Activated CD4-positive, alpha-beta T cell treated with anti-CD3 and anti-CD28 coated beads, Interleukin-2, Interleukin-4, amounts not matched to agents 100 ng/mL and 50 ng/mL, durations not matched to agents 16 hours and 8 hours (primary cell): ENCODE measurements at regions not wholly inside any gene's neighbourhood (a gene's known extent, or its start where the extent isn't known, plus 50 kb on each side); places are given as distances from the start of the nearest gene placed in this dataset.

ENCODE experiments used
- DNase-seq: peaks from one replicate; pipeline ENCODE4 v3.0.0-alpha.2; 2020; ENCODE audit warnings: low spot score

GRCh38 chr3:187973977-187974870, 179.7 kb upstream of the LPP start:
- DNase-seq = peak; percentile 60

GRCh38 chr3:187974871-187975271, 179.1 kb upstream of the LPP start:
- peak; percentile 80 for DNase-seq

- DNase-seq = peak; percentile 38
These were observed 178.2 kb upstream of the LPP start for GRCh38 chr3:187975561-187976364.

GRCh38 chr3:187976365-187976900, 177.5 kb upstream of the LPP start:
- peak; percentile 42 for DNase-seq

GRCh38 chr3:187977659-187978058, 176.3 kb upstream of the LPP start:
- no peak for DNase-seq

- DNase-seq = no peak
These were observed 175.4 kb upstream of the LPP start for GRCh38 chr3:187978433-187979011.

- DNase-seq = no peak
These were observed 174.4 kb upstream of the LPP start for GRCh38 chr3:187979564-187979963.

GRCh38 chr3:187980861-187981260, 173.1 kb upstream of the LPP start:
- DNase-seq = no peak

GRCh38 chr3:187982142-187982541, 171.8 kb upstream of the LPP start:
- no peak for DNase-seq

GRCh38 chr3:187983484-187984124, 170.4 kb upstream of the LPP start:
- DNase-seq = no peak

- DNase-seq = no peak
These were observed 168.3 kb upstream of the LPP start for GRCh38 chr3:187985647-187986046.

- DNase-seq = peak; percentile 65
These were observed 167.4 kb upstream of the LPP start for GRCh38 chr3:187986514-187986934.

- DNase-seq = no peak
These were observed 166.8 kb upstream of the LPP start for GRCh38 chr3:187987187-187987586.

- peak; percentile 56 for DNase-seq
These were observed 166.0 kb upstream of the LPP start for GRCh38 chr3:187987924-187988323.

- no peak for DNase-seq
These were observed 164.3 kb upstream of the LPP start for GRCh38 chr3:187989575-187990153.

GRCh38 chr3:187992609-187993008, 161.3 kb upstream of the LPP start:
- DNase-seq = no peak

GRCh38 chr3:187994221-187995042, 159.5 kb upstream of the LPP start:
- DNase-seq = no peak

GRCh38 chr3:187995043-187995400, 158.9 kb upstream of the LPP start:
- no peak for DNase-seq

GRCh38 chr3:187995667-187996066, 158.3 kb upstream of the LPP start:
- no peak for DNase-seq

GRCh38 chr3:187996609-187997008, 157.3 kb upstream of the LPP start:
- DNase-seq = no peak

GRCh38 chr3:187997490-187997889, 156.5 kb upstream of the LPP start:
- DNase-seq = no peak
